Stomach (tissue), 8 donors: ENCODE measurements at regions not wholly inside any gene's neighbourhood (a gene's known extent, or its start where the extent isn't known, plus 50 kb on each side); places are given as distances from the start of the nearest gene placed in this dataset.

Experiments used
- DNase-seq, 2 donors: peaks; one replicate each; pipeline versions ENCODE4 v3.0.0 to v3.0.0-alpha.2; 2013 to 2019
- H3K27ac ChIP-seq, 5 donors: fragments of 200-600 bp in 4 of 5; sonication (generic) in 4 of 5; one replicate each; pipeline ENCODE4 v1.5.1; 2013 to 2019; ENCODE audit warnings: mild to moderate bottlenecking in 1 of 5, moderate library complexity in 1 of 5
- H3K27me3 ChIP-seq, 3 donors: fragments of 200-600 bp; sonication (generic); one replicate each; pipeline ENCODE4 v1.5.1; 2017 to 2019; ENCODE audit warnings: mixed run types in 1 of 3
- H3K36me3 ChIP-seq, 4 donors: fragments of 200-600 bp; sonication (generic); 1 replicate in 3 of 4; 2 replicates in 1 of 4; pipeline ENCODE4 v1.5.1; 2016 to 2019
- H3K4me1 ChIP-seq, 4 donors: fragments of 200-600 bp; sonication (generic); one replicate each; pipeline ENCODE4 v1.5.1; 2016 to 2019
- H3K4me3 ChIP-seq, 4 donors: fragments of 200-600 bp; sonication (generic) in 3 of 4; one replicate each; pipeline ENCODE4 v1.5.1; 2016 to 2019; ENCODE audit warnings: mild to moderate bottlenecking in 1 of 4
- H3K9me3 ChIP-seq, 4 donors: fragments of 200-600 bp; sonication (generic); one replicate each; pipeline ENCODE4 v1.5.1; 2016 to 2019
- CTCF ChIP-seq, 7 experiments: fragments of 450-650 bp in 4 of 7; fragments of 200-600 bp in 3 of 7; sonication (generic) in 3 of 7; IDR thresholded peaks; one replicate each; pipeline ENCODE4 v1.5.1; 2016 to 2019; ENCODE audit warnings: antibody characterized with exemption in 7 of 7, control low read depth in 2 of 7, mild to moderate bottlenecking in 1 of 7
- EP300 ChIP-seq: sonication (generic); formaldehyde crosslinking; IDR thresholded peaks from one replicate; pipeline ENCODE4 v1.6.1; 2017; ENCODE audit warnings: antibody characterized with exemption
- POLR2A ChIP-seq, 4 donors: fragments of 450-650 bp; IDR thresholded peaks; one replicate each; pipeline ENCODE4 v1.6.1; 2016; ENCODE audit warnings: antibody characterized with exemption in 4 of 4, control low read depth in 2 of 4, mild to moderate bottlenecking in 1 of 4, moderate library complexity in 1 of 4
- POLR2AphosphoS5 ChIP-seq, 3 donors: sonication (generic); formaldehyde crosslinking; IDR thresholded peaks; one replicate each; pipeline ENCODE4 v1.6.1; 2016; ENCODE audit warnings: antibody characterized with exemption in 3 of 3
- WGBS, 5 donors: extraction: QIAGEN DNeasy Blood & Tissue Kit in 3 of 5; methylation state at CpG; one replicate each; pipeline versions ENCODE4 v1.1.5 to v1.1.7; 2013 to 2018; 5-methylcytosine and 5-hydroxymethylcytosine counted together
- intact Hi-C: fragments of 100-400 bp; cut with DNase I; formaldehyde crosslinking; loops from one replicate; pipeline ENCODE4 v1.15.1; 2023; ENCODE audit warnings: low total_unique reads
- donor health status: healthy with polysubstance abuse.
- donor health status: Bipolar disorder and iron deficiency.
- donor health status: healthy.

GRCh38 chr19:30237140-30237539 lies 135.0 kb upstream of the ZNF536 start:
- Histone ChIP-seq H3K36me3 (no peaks in the 10 kb centered on the region), H3K4me3 (no peak overlapping the region), H3K27me3 (peaks cover 0 to 66% (median 13%) of the 10 kb centered on the region in 3 donors), H3K4me1 (no peaks in the 10 kb centered on the region), H3K9me3 (no peaks in the 10 kb centered on the region), H3K27ac (no peak overlapping the region)
- no peak for TF ChIP-seq CTCF (IDR thresholded peaks at IDR 0.05)
- TF ChIP-seq POLR2A (IDR thresholded peaks at IDR 0.05), result no peak
- TF ChIP-seq EP300, result no peak
- no peak for TF ChIP-seq POLR2AphosphoS5 (IDR thresholded peaks at IDR 0.05)
- intact Hi-C loops, result no loop called here
- no peak for DNase-seq
- WGBS, 5 donors, result 70 to 84% (median 74%) methylated on average over 5 of the region's 5 CpGs

- Histone ChIP-seq H3K27ac (no peak overlapping the region), H3K9me3 (no peaks in the 10 kb centered on the region), H3K36me3 (no peaks in the 10 kb centered on the region), H3K4me1 (no peaks in the 10 kb centered on the region), H3K27me3 (peaks cover 0 to 34% (median 9%) of the 10 kb centered on the region in 3 donors), H3K4me3 (no peak overlapping the region)
- 74 to 88% (median 86%) methylated on average over 9 of the region's 9 CpGs for WGBS, 5 donors
- TF ChIP-seq POLR2AphosphoS5 (IDR thresholded peaks at IDR 0.05) (no peak), EP300 (no peak), POLR2A (IDR thresholded peaks at IDR 0.05) (no peak), CTCF (IDR thresholded peaks at IDR 0.05) (no peak)
- intact Hi-C loops, result no loop called here
- no peak for DNase-seq
Observed at GRCh38 chr19:30240904-30241695, 131.1 kb upstream of the ZNF536 start.

- peaks cover 0 to 20% (median 5%) of the 10 kb centered on the region in 3 donors for H3K27me3 ChIP-seq
- no peak for DNase-seq
- no peak for TF ChIP-seq CTCF (IDR thresholded peaks at IDR 0.05)
- no peak overlapping the region for H3K4me3 ChIP-seq
- H3K36me3 ChIP-seq, result no peaks in the 10 kb centered on the region
- 49 to 64% (median 51%) methylated on average over 4 of the region's 4 CpGs for WGBS, 5 donors
- no peak overlapping the region for H3K27ac ChIP-seq
- no peaks in the 10 kb centered on the region for H3K4me1 ChIP-seq
- H3K9me3 ChIP-seq, result no peaks in the 10 kb centered on the region
- intact Hi-C loops, result no loop called here
Observed at GRCh38 chr19:30244533-30244932, 127.7 kb upstream of the ZNF536 start.

GRCh38 chr19:30245401-30246039 lies 126.7 kb upstream of the ZNF536 start:
- TF ChIP-seq EP300, result no peak
- no peak for TF ChIP-seq POLR2A (IDR thresholded peaks at IDR 0.05)
- TF ChIP-seq CTCF (IDR thresholded peaks at IDR 0.05), result no peak
- TF ChIP-seq POLR2AphosphoS5 (IDR thresholded peaks at IDR 0.05), result no peak
- Histone ChIP-seq H3K4me1 (no peaks in the 10 kb centered on the region), H3K4me3 (no peak overlapping the region), H3K27me3 (peaks cover 0 to 24% (median under 1%) of the 10 kb centered on the region in 3 donors), H3K9me3 (no peaks in the 10 kb centered on the region), H3K27ac (no peak overlapping the region), H3K36me3 (no peaks in the 10 kb centered on the region)
- WGBS, 5 donors, result 84 to 87% (median 85%) methylated on average over 17 of the region's 17 CpGs
- intact Hi-C loops, result no loop called here
- DNase-seq, result no peak
